SJSA1 (cell line): ENCODE measurements at regions not wholly inside any gene's neighbourhood (a gene's known extent, or its start where the extent isn't known, plus 50 kb on each side); places are given as distances from the start of the nearest gene placed in this dataset.

ENCODE experiments used
- DNase-seq, 2 experiments: peaks; one replicate each; pipeline ENCODE4 v3.0.0-alpha.2; 2015 to 2020; ENCODE audit warnings: low spot score in 2 of 2, low read depth in 1 of 2
- H3K27ac ChIP-seq: fragments of 250-450 bp; sonication (Bioruptor Pico); 2 replicates; pipeline ENCODE4 v1.5.1; 2020; ENCODE audit warnings: mild to moderate bottlenecking, moderate library complexity
- H3K27me3 ChIP-seq: fragments of 250-450 bp; sonication (Bioruptor Pico); replicated peaks from 2 replicates; pipeline ENCODE4 v1.5.1; 2020; ENCODE audit warnings: mild to moderate bottlenecking, moderate library complexity
- H3K36me3 ChIP-seq: fragments of 250-450 bp; sonication (Bioruptor Pico); 2 replicates; pipeline ENCODE4 v1.5.1; 2020; ENCODE audit warnings: mild to moderate bottlenecking
- H3K4me1 ChIP-seq: fragments of 250-450 bp; sonication (Bioruptor Pico); replicated peaks from 2 replicates; pipeline ENCODE4 v1.6.1; 2021; ENCODE audit warnings: mild to moderate bottlenecking
- H3K4me3 ChIP-seq: fragments of 250-450 bp; sonication (Bioruptor Pico); 2 replicates; pipeline ENCODE4 v1.5.1; 2020; ENCODE audit warnings: mild to moderate bottlenecking
- H3K9me3 ChIP-seq: fragments of 250-450 bp; sonication (Bioruptor Pico); replicated peaks from 2 replicates; pipeline ENCODE4 v1.5.1; 2020; ENCODE audit warnings: mild to moderate bottlenecking

DNA sequence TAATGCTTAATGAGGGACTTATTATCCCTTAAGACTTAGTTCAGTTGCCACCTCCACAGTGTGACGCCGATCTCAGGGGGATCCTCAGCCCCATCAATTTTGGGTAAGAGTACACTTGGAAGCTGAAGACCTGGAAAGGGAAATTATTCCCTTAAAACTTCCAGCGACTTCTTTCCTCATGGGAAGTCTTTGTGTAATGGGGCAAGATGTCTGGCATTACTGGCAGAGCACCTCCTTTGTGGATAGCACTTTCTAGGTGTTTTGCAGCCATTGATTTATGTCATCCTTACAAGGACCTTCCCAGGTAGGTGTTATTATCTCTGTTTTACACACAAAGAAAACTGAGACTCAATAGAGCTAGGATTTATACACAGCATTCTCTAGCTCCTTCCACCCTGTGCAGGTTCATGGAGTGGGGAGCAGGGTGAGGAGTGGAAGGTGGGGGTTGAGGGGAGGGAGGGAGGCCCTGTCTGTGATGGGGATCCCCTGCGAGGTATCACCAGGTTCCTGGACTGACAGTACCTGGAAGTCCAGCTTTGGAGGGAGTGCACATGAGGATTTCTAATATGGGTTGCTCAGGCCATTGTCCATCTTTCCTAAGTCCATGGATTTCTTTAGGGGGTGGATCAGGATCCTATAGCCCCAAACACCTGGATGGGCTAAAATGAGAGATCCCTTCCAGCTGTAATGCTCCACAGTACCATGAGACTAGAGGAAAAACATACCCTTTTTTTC is 79.4 kb downstream of the MYCN start:
- Histone ChIP-seq H3K4me3 (no peak overlapping the region), H3K4me1 (no peaks in the 10 kb centered on the region), H3K36me3 (no peaks in the 10 kb centered on the region), H3K9me3 (no peaks in the 10 kb centered on the region), H3K27me3 (no peaks in the 10 kb centered on the region), H3K27ac (no peak overlapping the region)
- DNase-seq: no peak

DNA sequence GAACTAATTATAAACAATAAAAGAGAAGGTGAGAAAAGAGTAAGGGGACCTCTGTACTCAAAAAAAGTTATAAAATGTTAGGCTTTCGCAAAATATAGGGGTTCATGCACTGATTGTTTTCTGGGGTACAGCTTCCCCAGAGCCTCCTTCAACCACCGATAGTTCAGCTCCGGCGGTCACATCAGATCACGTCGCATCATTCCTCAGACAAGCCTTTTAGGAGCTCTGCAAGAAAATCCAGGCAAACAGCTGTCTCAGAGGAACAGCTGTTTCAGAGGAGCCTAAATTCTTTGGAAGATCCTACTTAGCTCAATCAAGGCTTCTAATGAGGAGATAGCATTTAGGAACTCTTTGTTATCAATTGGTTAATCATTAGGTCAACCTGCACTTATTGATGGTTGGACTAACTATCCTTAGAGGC is 78.7 kb downstream of the MYCN start:
- Histone ChIP-seq H3K27ac (no peak overlapping the region), H3K27me3 (no peaks in the 10 kb centered on the region), H3K36me3 (no peaks in the 10 kb centered on the region), H3K4me3 (no peak overlapping the region), H3K9me3 (no peaks in the 10 kb centered on the region), H3K4me1 (no peaks in the 10 kb centered on the region)
- DNase-seq: no peak

DNA sequence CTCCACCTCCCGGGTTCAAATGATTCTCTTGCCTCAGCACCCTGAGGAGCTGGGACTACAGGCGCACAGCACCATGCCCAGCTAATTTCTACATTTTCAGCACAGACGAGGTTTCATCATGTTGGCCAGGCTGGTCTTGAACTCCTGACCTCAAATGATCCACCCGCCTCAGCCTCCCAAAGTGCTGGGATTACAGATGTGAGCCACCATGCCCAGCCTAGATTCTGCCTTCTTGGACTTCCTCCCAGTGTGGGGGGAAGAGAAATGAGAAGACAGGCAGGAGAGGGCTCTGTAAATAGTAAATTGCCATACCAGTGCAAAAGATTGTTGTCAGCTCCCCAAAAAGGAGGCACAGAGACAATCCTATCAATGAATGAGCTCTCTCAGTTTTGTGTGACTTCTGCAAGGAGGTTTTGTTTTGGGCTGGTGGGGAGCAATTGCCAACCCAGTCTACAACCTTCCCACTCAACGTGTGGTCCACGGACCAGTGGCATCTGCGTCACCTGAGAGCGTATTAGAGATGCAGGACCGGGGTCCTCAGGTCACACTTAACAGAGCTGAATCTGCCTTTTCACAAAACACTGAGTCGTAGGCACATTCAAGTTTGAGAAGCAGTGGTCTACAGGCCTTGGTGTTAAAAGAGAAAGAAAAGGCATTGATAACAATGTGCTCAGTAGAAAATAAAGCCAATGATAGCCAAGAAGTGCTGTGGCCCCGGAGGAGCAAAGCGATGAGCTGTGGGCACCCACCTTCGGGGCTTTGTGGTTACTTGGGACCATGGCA is 78.1 kb downstream of the MYCN start:
- no peak overlapping the region for H3K27ac ChIP-seq
- H3K27me3 ChIP-seq: no peaks in the 10 kb centered on the region
- no peaks in the 10 kb centered on the region for H3K4me1 ChIP-seq
- no peaks in the 10 kb centered on the region for H3K36me3 ChIP-seq
- no peaks in the 10 kb centered on the region for H3K9me3 ChIP-seq
- H3K4me3 ChIP-seq: no peak overlapping the region
- DNase-seq: no peak

DNA sequence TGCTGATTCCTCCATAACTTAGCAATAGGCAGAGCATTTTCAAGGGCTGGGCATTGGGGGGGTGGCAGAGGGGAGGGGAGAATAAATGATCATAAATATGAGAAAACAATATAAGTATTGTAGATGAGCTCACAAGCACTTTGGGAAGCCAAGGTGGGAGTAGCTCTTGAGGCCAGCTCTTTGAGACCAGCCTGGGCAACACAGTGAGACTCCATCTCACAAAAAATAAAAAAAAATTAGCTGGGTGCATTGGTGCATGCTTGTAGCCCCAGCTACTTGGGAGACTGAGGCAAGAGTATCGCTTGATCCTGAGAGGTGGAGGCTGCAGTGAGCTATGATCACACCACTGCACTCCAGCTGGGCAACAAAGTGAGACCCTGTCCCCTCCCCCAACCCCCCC is 75.9 kb downstream of the MYCN start:
- H3K4me1 ChIP-seq: no peaks in the 10 kb centered on the region
- H3K36me3 ChIP-seq: no peaks in the 10 kb centered on the region
- DNase-seq: no peak
- H3K27me3 ChIP-seq: no peaks in the 10 kb centered on the region
- no peak overlapping the region for H3K4me3 ChIP-seq
- no peaks in the 10 kb centered on the region for H3K9me3 ChIP-seq
- H3K27ac ChIP-seq: no peak overlapping the region

DNA sequence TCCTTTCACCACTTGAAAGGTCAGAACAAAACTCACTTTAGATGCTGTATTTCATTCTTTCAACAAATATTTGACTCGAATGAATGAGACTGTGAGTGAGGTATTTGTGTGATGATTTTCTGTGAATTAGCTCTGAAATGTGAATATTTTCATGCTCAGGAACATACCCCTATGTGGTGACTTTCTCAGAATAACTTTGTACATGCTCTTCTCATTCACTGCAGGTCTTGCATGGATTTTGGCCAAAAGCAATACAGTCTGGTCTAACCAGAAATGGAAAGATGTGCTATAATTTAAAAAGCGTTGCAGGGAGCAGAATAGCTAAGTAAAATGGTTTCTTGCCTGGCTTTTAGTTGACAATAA is 75.5 kb downstream of the MYCN start:
- Histone ChIP-seq H3K36me3 (no peaks in the 10 kb centered on the region), H3K9me3 (no peaks in the 10 kb centered on the region), H3K4me1 (no peaks in the 10 kb centered on the region), H3K27me3 (no peaks in the 10 kb centered on the region), H3K27ac (no peak overlapping the region), H3K4me3 (no peak overlapping the region)
- DNase-seq: no peak

DNA sequence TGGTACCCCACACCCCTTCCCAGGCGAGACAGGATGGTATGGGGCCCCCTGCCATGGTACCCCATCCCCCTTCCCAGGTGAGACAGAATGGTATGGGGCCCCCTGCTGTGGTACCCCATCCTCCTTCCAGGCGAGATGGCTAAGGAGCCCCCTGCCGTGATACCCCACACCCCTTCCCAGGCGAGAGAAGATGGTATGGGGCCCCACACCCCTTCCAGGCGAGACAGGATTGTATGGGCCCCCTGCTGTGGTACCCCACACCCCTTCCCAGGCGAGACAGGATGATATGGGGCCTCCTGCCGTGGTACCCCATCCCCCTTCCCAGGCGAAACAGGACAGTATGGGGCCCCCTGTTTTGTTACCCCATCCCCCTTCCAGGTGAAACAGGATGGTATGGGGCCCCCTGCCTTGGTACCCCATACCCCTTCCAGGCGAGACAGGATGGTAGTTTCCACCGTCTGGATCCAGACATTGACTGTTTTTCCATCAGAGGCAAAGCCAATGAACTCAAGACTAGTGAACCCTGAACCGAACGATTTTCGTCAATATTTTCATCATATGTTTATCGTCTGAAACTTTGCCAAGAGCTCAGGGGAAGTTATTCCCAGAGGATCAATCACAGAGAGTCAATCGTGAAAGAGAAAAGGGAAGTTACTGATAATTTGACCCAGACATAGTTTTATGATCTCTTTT is 75.0 kb downstream of the MYCN start:
- Histone ChIP-seq H3K27me3 (no peaks in the 10 kb centered on the region), H3K27ac (no peak overlapping the region), H3K9me3 (no peaks in the 10 kb centered on the region), H3K4me1 (no peaks in the 10 kb centered on the region), H3K4me3 (no peak overlapping the region), H3K36me3 (no peaks in the 10 kb centered on the region)
- no peak for DNase-seq

DNA sequence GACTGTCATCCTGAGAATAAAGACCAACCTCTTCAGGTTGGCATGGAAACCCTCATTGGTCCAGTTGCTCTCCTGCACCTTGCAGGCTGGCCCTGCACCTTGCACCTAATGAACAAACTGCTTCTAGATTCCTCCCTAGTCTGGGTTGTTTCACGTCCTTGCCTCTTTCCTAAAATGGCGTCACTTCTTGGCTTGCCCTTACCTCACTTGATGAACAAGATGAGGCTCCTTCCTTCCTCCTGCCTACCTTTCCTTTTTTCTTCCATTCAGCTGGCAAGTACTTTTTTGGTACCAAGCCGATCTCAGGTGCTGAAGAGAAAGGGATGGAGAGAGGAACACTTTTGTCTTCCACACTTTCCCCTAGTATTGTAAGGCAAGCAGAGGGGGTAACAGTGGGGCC is 74.5 kb downstream of the MYCN start:
- H3K4me3 ChIP-seq: no peak overlapping the region
- no peak overlapping the region for H3K27ac ChIP-seq
- no peaks in the 10 kb centered on the region for H3K9me3 ChIP-seq
- H3K36me3 ChIP-seq: no peaks in the 10 kb centered on the region
- H3K4me1 ChIP-seq: no peaks in the 10 kb centered on the region
- H3K27me3 ChIP-seq: no peaks in the 10 kb centered on the region
- no peak for DNase-seq

DNA sequence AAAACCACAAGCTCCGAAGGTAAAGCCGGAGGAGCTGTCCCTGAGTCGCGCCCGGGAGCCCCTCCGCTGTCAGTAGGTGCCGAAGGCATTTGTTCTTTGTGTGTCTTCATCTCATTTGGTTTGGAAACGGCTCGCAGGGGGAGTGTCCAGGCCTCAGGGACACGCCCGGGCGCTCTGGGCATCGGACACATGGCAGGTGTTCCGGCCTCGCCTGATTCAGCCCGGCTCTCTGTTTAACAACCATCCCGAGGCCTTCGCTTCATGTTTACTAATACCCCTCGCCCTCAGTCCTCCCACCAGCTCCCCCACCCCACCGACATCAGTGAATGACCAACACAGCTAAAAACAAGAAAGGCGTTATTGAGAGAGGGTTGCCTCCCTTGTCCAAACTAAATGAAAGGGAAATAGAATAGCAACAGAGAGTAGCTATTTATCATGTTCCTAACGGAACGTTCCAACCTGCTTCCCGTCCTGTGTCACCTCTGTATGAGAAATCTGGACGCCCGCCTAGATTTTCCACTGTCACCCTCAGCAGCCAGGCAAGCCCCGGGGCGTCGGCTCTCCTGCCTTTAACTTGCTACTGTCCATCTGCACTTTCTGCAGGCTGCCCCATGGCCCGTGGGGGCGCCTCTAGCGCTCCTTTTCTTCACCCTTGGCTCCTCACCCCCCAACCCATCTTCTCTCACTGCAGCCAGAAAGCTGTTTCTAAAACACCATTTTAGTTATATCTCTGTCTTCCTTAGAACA is 73.9 kb downstream of the MYCN start:
- Histone ChIP-seq H3K36me3 (no peaks in the 10 kb centered on the region), H3K4me3 (no peak overlapping the region), H3K27ac (no peak overlapping the region), H3K9me3 (no peaks in the 10 kb centered on the region), H3K4me1 (no peaks in the 10 kb centered on the region), H3K27me3 (no peaks in the 10 kb centered on the region)
- no peak for DNase-seq

DNA sequence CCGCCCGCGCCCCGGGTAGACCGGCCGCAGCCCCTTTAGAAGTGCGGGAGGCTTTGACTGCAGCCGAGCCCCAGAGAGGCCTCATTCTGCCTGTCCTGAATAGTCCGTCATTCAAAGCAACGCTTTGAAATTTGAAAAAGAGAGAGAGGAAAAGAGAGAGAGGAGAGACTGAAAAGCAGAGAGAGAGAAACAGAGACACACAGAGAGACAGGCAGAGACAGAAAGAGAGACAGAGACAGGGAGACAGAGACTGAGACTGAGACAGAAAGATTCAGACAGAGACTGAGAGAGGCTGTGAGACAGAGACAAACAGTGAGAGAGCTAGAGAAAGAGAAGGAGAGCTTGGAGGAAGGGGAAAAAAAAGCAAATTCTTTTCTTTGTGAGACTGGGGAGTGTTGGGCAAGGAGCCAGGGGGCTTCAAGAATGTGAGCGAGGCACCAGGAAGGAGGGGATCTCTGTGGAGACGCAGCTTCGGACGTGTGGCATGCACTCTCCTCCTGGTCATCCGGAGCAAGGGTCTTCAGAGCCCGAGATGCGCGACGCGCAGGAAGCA is 73.1 kb downstream of the MYCN start:
- Histone ChIP-seq H3K4me3 (no peak overlapping the region), H3K4me1 (no peaks in the 10 kb centered on the region), H3K27ac (no peak overlapping the region), H3K27me3 (no peaks in the 10 kb centered on the region), H3K9me3 (no peaks in the 10 kb centered on the region), H3K36me3 (no peaks in the 10 kb centered on the region)
- no peak for DNase-seq

DNA sequence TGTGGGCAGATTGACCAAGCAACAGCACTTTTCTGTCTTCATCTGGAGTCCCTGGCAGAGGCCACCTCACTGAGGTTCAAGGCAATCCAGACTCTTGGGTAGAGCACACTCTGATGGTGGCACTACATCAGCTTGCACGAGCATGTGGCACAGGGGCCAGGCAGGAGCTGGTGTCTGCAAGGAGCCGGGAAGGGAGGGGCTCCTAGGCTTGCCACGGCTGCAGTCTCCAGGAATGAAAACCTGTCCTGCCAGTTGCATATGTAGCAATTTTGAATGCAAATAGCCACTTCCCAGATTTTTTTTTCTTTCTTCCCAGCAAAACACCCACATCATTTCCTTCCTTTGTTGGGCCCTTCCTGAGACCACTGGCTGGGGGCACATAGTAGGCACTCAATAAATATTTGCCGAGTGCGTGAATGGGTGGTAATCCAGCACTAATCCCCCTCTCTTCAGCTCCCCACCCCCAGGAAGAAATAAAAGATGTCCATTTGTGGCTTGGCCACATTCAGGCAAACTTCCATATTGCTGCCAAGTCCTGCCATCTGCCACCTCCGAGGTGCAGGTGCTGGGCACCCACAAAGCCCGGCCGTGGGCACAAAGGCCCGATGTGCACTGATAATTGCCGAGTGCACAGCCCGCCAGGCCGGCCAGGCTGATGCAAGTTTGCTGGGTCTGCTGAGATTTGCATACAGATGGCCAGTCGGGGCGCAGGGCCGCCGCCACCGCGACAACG is 72.4 kb downstream of the MYCN start:
- Histone ChIP-seq H3K36me3 (no peaks in the 10 kb centered on the region), H3K4me1 (no peaks in the 10 kb centered on the region), H3K9me3 (no peaks in the 10 kb centered on the region), H3K27me3 (no peaks in the 10 kb centered on the region), H3K4me3 (no peak overlapping the region), H3K27ac (no peak overlapping the region)
- DNase-seq: no peak

DNA sequence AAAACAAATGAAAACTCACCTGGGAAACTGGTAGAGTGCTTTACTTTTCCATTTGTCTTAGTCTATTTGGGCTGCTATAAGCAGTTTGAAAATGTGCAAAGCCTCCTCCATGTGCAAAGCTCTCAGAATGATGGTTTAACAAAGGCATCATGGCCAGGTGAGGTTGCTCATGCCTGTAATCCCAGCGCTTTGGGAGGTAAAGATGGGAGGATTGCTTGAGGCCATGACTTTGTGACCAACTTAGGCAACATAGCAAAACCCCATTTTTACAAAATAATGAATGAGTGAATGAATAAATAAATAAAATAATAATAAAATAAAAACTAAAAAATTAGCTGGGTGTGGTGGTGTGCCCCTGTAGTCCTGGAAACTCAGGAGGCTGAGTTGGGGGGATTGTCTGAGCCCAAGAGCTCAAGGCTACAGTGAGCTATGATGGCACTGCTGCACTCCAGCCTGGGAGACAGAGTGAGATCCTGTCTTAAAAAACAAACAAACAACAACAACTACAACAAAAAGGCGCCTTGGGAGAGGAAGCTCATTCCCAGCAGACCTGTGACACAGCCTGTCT is 71.8 kb downstream of the MYCN start:
- H3K4me1 ChIP-seq: no peaks in the 10 kb centered on the region
- H3K36me3 ChIP-seq: no peaks in the 10 kb centered on the region
- no peaks in the 10 kb centered on the region for H3K27me3 ChIP-seq
- no peak overlapping the region for H3K27ac ChIP-seq
- H3K9me3 ChIP-seq: no peaks in the 10 kb centered on the region
- DNase-seq: no peak
- no peak overlapping the region for H3K4me3 ChIP-seq

DNA sequence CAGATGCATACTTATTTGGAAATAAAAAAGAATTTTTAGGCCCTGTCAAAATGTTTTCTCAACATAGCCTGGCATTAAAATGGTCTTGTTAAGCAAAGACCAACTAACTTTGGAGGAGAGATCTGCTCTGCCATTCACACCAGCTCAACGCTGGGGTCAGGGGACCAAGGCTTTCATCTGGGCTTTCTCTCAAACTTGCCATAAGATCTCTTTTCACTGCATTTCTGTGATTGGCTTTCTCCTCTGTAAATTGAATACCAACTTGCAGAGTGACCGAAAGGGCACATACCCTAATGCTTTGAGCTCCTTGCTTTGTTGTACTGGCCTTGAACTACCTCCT is 71.2 kb downstream of the MYCN start:
- DNase-seq: no peak
- H3K4me1 ChIP-seq: no peaks in the 10 kb centered on the region

More for the DNA sequence above, 71.2 kb downstream of the MYCN start:
- Histone ChIP-seq H3K27ac (no peak overlapping the region), H3K4me3 (no peak overlapping the region), H3K36me3 (no peaks in the 10 kb centered on the region), H3K27me3 (no peaks in the 10 kb centered on the region), H3K9me3 (no peaks in the 10 kb centered on the region)
